NCI-H69 (cell line): ENCODE measurements at regions not wholly inside any gene's neighbourhood (a gene's known extent, or its start where the extent isn't known, plus 50 kb on each side); places are given as distances from the start of the nearest gene placed in this dataset.
"Not testable (repeated sequence)": the region's sequence is repeated elsewhere in the genome, so short reads cannot be mapped to it uniquely, and the experiment has no call there.

Experiments
- DNase-seq: peaks from one replicate; lab custom pipeline; 2025; lab: John Stamatoyannopoulos, UW

DNA sequence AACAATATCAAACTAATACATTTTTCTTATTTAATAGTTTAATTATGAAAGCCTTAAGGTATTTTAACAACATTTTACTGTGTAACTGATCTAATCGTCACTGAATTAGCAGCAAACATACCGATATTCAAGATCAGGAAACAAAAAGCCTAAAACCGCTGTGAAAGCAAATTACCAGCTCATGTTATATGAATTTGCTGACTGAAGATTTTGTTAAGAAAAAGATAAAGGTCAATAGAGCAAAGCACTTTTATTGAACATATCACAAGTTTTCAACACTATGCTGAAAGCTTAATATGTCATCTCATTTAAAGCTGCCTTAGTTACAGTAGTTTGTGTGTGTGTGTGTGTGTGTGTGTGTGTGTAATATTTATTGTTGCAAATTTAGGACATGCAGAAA lies 1634.9 kb upstream of the NUDT12 start:
- no peak for DNase-seq

- DNase-seq: no peak
Measured at GRCh38 chr5:105195765-105196164, 1633.2 kb upstream of the NUDT12 start.

DNA sequence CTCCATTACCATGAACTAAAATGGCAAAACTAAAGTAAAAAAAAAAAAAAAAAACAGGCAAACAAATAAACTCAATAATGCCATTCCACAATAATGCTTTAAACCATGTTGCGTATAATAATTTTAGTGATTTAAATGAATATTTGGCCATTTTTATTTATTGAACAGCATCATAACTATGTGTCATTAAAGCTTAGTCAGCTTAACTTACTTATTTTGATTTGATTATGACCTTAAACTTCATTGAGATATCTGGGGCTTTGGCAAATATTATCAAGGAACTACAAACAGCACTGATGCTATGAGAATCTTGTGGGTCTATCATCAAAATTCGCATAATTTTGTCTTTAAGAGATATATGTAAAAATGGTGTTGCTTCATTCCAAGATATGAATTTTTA lies 1610.3 kb upstream of the NUDT12 start:
- DNase-seq: no peak

DNA sequence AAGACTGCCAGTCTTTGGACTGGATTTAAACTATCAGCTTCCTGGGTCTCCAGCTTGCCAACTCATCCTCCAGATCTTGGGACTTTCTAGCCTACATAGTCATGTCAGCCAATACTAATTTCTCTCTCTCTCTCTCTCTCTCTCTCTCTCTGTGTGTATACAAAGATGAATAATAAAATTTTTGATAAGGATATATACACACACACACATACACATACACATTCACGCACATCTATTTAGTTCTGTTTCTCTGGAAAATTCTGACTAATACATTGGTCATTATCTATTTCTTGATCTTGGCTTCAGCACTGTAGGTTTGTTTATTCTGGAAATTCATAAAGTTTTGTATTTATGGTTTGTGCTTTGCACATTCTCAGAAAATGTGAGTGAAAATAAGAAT lies 1606.2 kb upstream of the NUDT12 start:
- no peak for DNase-seq

GRCh38 chr5:105167092-105167491 lies 1604.5 kb upstream of the NUDT12 start:
- no peak for DNase-seq

DNA sequence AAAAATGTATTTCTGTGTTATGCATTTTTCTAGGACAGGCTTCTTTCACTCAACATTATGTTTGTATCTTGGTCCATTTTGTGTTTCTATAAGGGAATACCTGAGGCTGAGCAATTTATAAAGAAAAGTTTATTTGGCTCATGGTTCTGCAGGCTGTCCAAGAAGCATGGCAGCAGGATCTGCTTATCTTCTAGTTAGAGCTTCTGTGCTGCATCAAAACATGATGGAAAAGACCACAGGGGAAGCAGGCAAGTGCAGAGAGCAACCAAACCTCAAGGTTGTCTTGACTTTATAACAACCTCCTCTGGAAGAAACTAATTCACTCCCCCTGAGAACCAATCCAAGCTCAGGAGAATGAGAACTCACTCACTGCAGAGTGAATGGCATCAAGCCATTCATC lies 1601.0 kb upstream of the NUDT12 start:
- no peak for DNase-seq

GRCh38 chr5:105162557-105162956 lies 1600.0 kb upstream of the NUDT12 start:
- not testable (repeated sequence) for DNase-seq

DNA sequence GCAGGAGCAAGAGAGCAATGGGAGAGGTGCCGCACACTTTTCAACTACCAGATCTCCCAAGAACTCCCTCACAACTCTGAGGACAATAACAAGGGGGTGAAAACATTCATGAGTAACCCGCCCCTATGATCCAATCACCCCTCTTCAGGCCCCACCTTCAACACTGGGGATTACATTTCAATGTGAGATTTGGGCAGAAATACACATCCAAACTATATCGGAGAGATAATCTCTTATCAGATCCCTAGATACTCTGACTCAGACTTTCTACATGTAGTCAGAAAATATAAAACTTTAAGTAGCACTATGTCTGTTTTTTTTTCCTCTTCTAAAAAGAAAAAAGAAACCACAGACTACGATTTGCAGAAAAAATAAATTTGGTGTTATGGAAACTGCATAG lies 1595.9 kb upstream of the NUDT12 start:
- no peak for DNase-seq

GRCh38 chr5:105150323-105150722 lies 1587.7 kb upstream of the NUDT12 start:
- no peak for DNase-seq

DNA sequence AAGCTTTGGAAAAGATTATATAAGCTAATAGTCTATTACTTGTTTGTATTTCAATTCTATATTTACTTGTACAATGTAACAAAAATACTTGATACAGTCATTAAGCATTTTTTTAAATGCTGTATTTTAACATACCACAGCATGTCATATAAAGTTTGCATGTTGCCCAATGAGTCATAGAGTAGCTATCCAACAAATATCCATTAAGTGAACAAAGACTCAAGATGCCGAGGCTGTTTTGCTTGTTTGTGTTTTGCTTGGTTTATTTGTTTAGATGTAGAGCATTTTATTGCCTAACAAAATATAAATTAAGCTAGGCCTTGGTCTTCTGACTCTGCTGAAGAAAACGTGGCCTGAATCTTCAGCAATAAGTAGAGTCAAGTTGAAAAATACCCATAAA lies 1584.3 kb upstream of the NUDT12 start:
- DNase-seq: no peak

DNA sequence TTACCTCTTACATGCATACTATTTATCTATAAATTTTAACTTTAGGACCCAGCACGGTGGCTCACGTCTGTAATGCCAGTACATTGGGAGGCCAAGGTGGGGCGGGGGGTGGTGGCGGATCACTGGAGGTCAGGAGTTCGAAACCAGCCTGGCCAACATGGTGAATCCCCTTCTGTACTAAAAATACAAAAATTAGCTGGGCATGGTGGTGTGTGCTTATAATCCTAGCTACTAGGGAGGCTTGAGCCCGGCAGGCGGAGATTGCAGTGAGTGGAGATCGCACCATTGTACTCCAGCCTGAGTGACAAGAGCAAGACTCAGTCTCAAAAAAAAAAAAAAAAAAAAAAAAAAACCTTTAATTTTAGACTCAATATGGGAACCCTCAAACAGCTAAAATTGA lies 1582.6 kb upstream of the NUDT12 start:
- DNase-seq: no peak

- DNase-seq: no peak
Measured at GRCh38 chr5:105134328-105134727, 1571.7 kb upstream of the NUDT12 start.

GRCh38 chr5:105133087-105133486 lies 1570.5 kb upstream of the NUDT12 start:
- no peak for DNase-seq

DNA sequence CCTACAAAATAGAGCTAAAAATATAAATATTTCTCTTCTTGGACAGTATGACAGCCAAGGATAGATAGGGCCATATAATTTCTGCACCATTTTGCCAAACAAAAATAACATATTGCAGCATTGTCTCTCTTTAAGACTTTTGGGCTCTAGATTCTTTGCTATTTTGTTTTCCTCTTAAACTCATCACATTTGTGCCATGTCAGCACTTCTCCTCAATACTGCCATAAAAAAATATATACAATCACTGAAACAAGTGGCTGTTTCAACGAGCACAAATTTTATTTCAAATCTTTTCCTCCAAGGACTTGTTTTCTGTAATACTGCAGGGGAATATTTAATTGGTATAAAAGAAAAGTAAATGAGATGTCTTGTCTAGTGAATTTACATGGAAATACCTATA lies 1570.0 kb upstream of the NUDT12 start:
- DNase-seq: no peak

GRCh38 chr5:105131045-105131444 lies 1568.5 kb upstream of the NUDT12 start:
- peak; percentile 77 for DNase-seq

- peak; percentile 18 for DNase-seq
Measured at GRCh38 chr5:105101577-105101976, 1539.0 kb upstream of the NUDT12 start.

GRCh38 chr5:105088961-105089360 lies 1526.4 kb upstream of the NUDT12 start:
- DNase-seq: no peak

DNA sequence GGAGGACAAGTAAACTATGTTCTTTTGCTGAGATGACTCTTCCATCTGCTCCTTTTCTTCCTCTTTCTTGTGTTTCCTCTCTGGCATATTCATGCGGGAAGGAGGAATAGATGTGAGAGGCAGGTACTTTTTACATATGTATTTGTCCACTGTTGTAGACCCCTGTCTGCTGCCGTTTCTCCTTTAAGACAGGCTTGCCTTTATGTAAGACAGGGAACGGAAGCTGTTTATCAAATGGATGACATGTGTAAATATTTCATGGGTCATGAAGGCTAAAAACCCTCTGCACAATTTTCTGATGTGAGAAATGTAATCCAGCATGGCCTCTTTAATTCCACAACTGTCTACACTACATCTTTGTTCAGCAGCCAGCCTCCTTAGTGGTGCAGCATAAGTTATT lies 1525.5 kb upstream of the NUDT12 start:
- DNase-seq: peak; percentile 56

DNA sequence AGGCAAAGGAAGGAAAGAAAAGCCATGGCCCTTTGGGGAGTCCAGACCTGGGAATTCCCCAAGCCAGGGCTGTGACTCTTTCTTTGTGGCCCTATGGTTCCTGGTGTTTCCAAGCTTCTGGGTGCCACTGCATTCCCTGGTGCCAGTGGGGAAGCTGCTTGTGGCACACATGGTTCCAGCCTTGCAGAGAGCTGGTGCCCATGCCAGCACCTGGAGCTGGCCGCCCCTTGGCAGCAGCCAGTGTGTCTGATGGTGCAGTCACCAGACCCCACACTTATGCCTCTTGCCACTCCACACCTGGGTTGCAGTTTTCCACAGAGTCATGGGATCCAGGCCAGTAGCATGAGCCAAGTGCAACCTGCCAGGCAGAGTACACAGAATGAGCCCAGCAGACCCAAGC lies 1495.3 kb upstream of the NUDT12 start:
- DNase-seq: no peak

DNA sequence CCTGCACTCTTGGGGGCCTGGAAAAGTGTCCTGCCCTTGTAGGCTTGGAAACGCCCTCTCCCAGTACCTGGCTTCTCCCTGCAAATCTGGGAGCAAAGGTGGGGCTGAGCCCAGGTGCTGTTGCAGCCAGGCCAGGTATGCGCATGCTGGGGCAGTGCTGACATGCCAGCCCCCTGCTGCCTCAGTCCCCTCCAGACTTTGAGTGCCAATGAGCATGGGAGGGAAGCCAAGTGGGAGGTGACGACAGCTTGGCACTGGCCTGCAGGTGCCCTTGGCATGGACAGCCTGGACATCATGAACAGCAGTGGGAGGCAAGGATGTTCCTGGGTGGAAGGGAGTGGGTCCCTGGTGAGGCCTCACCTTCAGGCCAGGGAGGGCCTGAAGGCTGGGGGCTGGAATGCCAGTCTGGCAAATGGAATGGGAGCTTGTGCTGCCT lies 1494.4 kb upstream of the NUDT12 start:
- no peak for DNase-seq

DNA sequence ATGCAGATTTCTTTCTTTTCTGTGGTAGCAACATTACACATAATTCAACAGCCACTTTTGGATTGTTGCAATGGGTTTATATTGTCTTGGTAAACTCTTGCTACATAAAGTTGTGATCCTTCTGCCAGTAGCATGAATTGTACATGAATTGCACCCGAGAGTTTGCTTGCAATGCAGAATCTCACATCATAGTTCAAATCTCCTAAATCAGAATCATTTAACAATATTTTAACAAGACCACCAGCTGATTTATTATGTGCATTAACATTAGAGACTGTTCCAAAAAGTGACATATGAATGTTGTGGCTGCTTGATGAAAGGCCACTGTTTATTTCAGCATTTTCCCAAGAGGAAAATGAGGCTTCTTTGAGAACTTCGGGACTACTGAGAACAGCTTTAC lies 1491.8 kb upstream of the NUDT12 start:
- no peak for DNase-seq

GRCh38 chr5:105042623-105043022 lies 1480.0 kb upstream of the NUDT12 start:
- no peak for DNase-seq

GRCh38 chr5:105036814-105037213 lies 1474.2 kb upstream of the NUDT12 start:
- not testable (repeated sequence) for DNase-seq

GRCh38 chr5:105034401-105034763 lies 1471.8 kb upstream of the NUDT12 start:
- DNase-seq: no peak
